K562 (cell line): ENCODE measurements at regions not wholly inside any gene's neighbourhood (a gene's known extent, or its start where the extent isn't known, plus 50 kb on each side); places are given as distances from the start of the nearest gene placed in this dataset.

Experiments used
- CTCF ChIP-seq, 3 experiments: IDR thresholded peaks in 2 of 3; conservative IDR thresholded peaks in 1 of 3; 2 replicates each; pipeline ENCODE4 v1.5.1; 2011 to 2012; ENCODE audit warnings: low read length in 3 of 3, mild to moderate bottlenecking in 3 of 3, control low read depth in 2 of 3, improper control_type of control experiment in 1 of 3, inconsistent platforms in 1 of 3, low read depth in 1 of 3, mixed read lengths in 1 of 3, moderate library complexity in 1 of 3; ENCODE audit not compliant: insufficient read depth in 2 of 3
- MAFK ChIP-seq: IDR thresholded peaks from 2 replicates; pipeline ENCODE4 v1.6.1; 2011; ENCODE audit warnings: low read length, improper control_type of control experiment
- MEF2D ChIP-seq: conservative IDR thresholded peaks from 2 replicates; pipeline ENCODE4 v1.6.1; 2016; ENCODE audit warnings: low read depth, missing genetic modification characterization, missing compliant biosample characterization
- SETDB1 ChIP-seq: IDR thresholded peaks from one replicate; pipeline ENCODE4 v1.6.1; 2012; ENCODE audit warnings: low read length, control low read depth, inconsistent platforms
- ZNF589 ChIP-seq: fragments of 200-800 bp; sonication (Bioruptor generic); IDR thresholded peaks from 2 replicates; pipeline ENCODE4 v1.6.1; 2016; ENCODE audit warnings: low read depth, missing genetic modification characterization, missing compliant biosample characterization
- ZNF696 ChIP-seq: fragments of 250-450 bp; sonication (Bioruptor Pico); conservative IDR thresholded peaks from 2 replicates; pipeline ENCODE4 v1.4.0; 2020; ENCODE audit warnings: mild to moderate bottlenecking, moderate library complexity
- ZNF740 ChIP-seq, 3 experiments: fragments of 200-800 bp in 1 of 3; sonication (Bioruptor generic) in 1 of 3; sonication (generic) in 1 of 3; formaldehyde crosslinking in 1 of 3; IDR thresholded peaks; 2 replicates each; pipeline versions ENCODE4 v1.6.1 to v1.8.0; 2016 to 2022; ENCODE audit warnings: mild to moderate bottlenecking in 2 of 3, missing compliant biosample characterization in 2 of 3, missing genetic modification characterization in 2 of 3, missing genetic modification reagents in 1 of 3
- ZNF785 ChIP-seq: fragments of 250-450 bp; sonication (Bioruptor Pico); IDR thresholded peaks from 2 replicates; pipeline ENCODE4 v1.4.0; 2020; ENCODE audit warnings: mild to moderate bottlenecking

GRCh38 chr2:226399006-226399405, 400.6 kb downstream of the IRS1 start:
- TF ChIP-seq MEF2D (tag) (no peak), ZNF589 (no peak), SETDB1 (no peak), CTCF (IDR thresholded peaks at IDR 0.05 in 2 of 3, conservative IDR thresholded peaks at IDR 0.05 in 1 of 3; ENCODE audit: insufficient read depth in 2 of 3, low read depth in 1 of 3, low read length in 3 of 3) (no peak), ZNF696 (no peak), ZNF740 (CRISPR knock-in tag; IDR thresholded peaks at IDR 0.05) (no peak), ZNF740 (tag; IDR thresholded peaks at IDR 0.05) (no peak), ZNF785 (CRISPR knock-in tag) (no peak), MAFK (no peak)
